DND-41 (cell line): ENCODE measurements at regions not wholly inside any gene's neighbourhood (a gene's known extent, or its start where the extent isn't known, plus 50 kb on each side); places are given as distances from the start of the nearest gene placed in this dataset.

Source experiments
- EZH2 ChIP-seq: IDR thresholded peaks from 3 replicates; pipeline ENCODE4 v1.6.1; 2012; ENCODE audit warnings: borderline replicate concordance, low read depth, mild to moderate bottlenecking, moderate library complexity, low read length, inconsistent platforms; ENCODE audit not compliant: severe bottlenecking
- TF ChIP-seq, protein P1 (sequence below): IDR thresholded peaks from 2 replicates; pipeline ENCODE4 v1.5.1; 2012; ENCODE audit warnings: borderline replicate concordance, low read length, moderate library complexity, mild to moderate bottlenecking; ENCODE audit not compliant: poor library complexity, severe bottlenecking; ENCODE audit errors: extremely low read depth

DNA sequence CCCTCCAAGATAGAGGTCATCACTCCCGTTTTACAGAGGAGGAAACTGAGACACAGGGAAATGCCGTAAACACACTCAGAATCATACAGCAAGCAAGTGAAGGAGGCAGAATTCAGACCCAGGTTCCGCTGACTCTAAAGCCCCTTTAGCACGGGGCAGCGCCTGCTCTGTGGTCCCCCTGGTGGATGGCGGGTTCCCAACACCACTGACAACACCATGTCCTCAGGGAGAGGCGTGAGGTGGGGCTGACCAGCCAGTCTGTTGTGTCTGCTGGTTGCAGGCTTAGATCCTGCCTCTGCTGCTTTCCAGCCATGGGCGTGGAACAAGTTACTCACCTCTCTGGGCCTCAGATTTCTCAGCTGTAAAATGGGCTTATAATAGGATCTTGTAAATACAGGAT, 617.3 kb downstream of the MATN1 start:
- TF ChIP-seq, protein P1, sequence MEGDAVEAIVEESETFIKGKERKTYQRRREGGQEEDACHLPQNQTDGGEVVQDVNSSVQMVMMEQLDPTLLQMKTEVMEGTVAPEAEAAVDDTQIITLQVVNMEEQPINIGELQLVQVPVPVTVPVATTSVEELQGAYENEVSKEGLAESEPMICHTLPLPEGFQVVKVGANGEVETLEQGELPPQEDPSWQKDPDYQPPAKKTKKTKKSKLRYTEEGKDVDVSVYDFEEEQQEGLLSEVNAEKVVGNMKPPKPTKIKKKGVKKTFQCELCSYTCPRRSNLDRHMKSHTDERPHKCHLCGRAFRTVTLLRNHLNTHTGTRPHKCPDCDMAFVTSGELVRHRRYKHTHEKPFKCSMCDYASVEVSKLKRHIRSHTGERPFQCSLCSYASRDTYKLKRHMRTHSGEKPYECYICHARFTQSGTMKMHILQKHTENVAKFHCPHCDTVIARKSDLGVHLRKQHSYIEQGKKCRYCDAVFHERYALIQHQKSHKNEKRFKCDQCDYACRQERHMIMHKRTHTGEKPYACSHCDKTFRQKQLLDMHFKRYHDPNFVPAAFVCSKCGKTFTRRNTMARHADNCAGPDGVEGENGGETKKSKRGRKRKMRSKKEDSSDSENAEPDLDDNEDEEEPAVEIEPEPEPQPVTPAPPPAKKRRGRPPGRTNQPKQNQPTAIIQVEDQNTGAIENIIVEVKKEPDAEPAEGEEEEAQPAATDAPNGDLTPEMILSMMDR, result peak; percentile 55
- no peak for TF ChIP-seq EZH2
